Mucosa of descending colon (tissue), 3 donors: ENCODE measurements at regions not wholly inside any gene's neighbourhood (a gene's known extent, or its start where the extent isn't known, plus 50 kb on each side); places are given as distances from the start of the nearest gene placed in this dataset.

Experiments
- ATAC-seq: fragments of 200-7000 bp; cut with Tn5 transposase; one replicate; pipeline ENCODE4 v1.9.1; 2020; ENCODE audit warnings: mild to moderate bottlenecking, moderate library complexity
- DNase-seq, 3 donors: peaks; one replicate each; pipeline ENCODE4 v3.0.0-alpha.2; 2020
- H3K36me3 ChIP-seq: fragments of 200-600 bp; one replicate; pipeline ENCODE4 v1.8.0; 2021; ENCODE audit warnings: low read depth, mild to moderate bottlenecking
- H3K4me1 ChIP-seq: fragments of 200-600 bp; one replicate; pipeline ENCODE4 v1.8.0; 2021; ENCODE audit warnings: low read depth, mild to moderate bottlenecking
- H3K4me3 ChIP-seq: fragments of 200-600 bp; one replicate; pipeline ENCODE4 v1.8.0; 2021; ENCODE audit warnings: mild to moderate bottlenecking
- H3K9me3 ChIP-seq: fragments of 200-600 bp; one replicate; pipeline ENCODE4 v1.8.0; 2021; ENCODE audit warnings: mild to moderate bottlenecking
- intact Hi-C, 2 donors: fragments of 100-400 bp; cut with DNase I in 1 of 2; cut with micrococcal nuclease in 1 of 2; formaldehyde crosslinking; loops; one replicate each; pipeline versions ENCODE4 v1.11.0 to v1.11.1; 2022; cut with DNase I, micrococcal nuclease
- TF ChIP-seq, protein P1 (sequence below): fragments of 200-600 bp; IDR thresholded peaks from one replicate; pipeline ENCODE4 v1.8.0; 2022; ENCODE audit warnings: antibody characterized with exemption, mild to moderate bottlenecking
- donor health status: DM: no; HTN: no; CAD: no; lungs with moderate emphysema.
- donor health status: DM: no; HTN: no; CAD: no.
- donor health status: DM: no; HTN: yes; CAD: no.

DNA sequence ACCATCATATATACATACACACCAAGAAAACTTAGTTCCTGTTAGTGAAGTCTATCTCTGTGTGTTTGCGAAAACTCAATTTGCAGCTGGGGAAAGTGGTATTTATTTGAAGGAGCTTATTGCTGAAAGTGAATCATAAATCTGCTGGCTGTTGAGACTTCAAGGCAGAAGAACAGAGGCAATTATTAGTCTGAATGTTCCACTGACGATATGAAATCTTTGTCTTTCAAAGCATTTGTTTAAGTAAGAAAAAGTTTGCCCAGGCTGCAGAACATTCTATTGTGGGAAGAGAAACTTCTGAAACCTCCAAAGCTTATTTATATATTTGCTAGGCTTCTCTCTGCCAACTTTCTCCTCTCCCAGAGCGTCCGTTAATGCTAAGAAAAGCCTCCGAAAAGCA lies 255.7 kb upstream of the TMPO start:
- TF ChIP-seq, protein P1, sequence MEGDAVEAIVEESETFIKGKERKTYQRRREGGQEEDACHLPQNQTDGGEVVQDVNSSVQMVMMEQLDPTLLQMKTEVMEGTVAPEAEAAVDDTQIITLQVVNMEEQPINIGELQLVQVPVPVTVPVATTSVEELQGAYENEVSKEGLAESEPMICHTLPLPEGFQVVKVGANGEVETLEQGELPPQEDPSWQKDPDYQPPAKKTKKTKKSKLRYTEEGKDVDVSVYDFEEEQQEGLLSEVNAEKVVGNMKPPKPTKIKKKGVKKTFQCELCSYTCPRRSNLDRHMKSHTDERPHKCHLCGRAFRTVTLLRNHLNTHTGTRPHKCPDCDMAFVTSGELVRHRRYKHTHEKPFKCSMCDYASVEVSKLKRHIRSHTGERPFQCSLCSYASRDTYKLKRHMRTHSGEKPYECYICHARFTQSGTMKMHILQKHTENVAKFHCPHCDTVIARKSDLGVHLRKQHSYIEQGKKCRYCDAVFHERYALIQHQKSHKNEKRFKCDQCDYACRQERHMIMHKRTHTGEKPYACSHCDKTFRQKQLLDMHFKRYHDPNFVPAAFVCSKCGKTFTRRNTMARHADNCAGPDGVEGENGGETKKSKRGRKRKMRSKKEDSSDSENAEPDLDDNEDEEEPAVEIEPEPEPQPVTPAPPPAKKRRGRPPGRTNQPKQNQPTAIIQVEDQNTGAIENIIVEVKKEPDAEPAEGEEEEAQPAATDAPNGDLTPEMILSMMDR, result no peak
- ATAC-seq, result no peak
- DNase-seq, result no peak
- intact Hi-C loops, result no loop called here
- Histone ChIP-seq H3K36me3 (no peaks in the 10 kb centered on the region), H3K9me3 (no peaks in the 10 kb centered on the region), H3K4me3 (no peak overlapping the region), H3K4me1 (no peaks in the 10 kb centered on the region)

DNA sequence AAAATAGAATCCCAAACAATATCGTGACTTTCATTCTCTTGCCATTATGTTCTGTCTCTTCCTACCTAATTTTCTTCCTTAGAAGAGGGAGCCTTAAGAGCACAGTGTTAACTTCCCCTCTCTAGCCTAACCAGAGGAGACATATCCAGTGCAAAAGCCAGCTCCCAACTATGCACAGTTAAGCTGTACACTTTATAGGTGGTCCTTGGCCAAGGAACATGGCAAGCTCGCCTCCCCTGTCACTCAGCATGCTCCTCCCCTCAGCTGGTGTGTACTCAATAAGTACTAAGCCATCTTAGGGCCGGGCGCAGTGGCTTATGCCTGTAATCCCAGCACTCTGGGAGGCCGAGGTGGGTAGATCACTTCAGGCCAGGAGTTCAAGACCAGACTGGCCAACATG lies 255.1 kb upstream of the TMPO start:
- ATAC-seq, result no peak
- Histone ChIP-seq H3K9me3 (no peaks in the 10 kb centered on the region), H3K4me1 (no peaks in the 10 kb centered on the region), H3K4me3 (no peak overlapping the region), H3K36me3 (no peaks in the 10 kb centered on the region)
- intact Hi-C loops, result no loop called here
- TF ChIP-seq, protein P1, result no peak
- DNase-seq, result no peak

DNA sequence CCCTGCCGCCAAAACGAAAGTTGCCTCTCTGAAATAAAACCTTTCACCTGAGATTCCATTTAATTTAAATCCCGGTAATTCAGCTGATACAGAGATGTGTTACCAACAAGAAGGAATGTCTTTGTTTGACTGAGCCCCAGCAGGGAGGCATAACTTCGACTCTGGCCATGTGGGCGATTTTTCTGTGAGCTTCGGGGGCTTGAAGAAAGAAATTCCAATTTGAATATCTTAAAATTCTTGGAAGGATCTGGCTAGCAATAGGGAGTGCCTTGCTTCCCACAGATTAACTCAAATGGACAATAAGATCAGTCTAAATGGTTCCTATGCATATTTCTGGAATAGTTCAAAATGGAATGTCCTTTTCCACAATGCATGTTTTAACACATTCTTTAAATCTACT lies 252.5 kb upstream of the TMPO start:
- H3K4me1 ChIP-seq, result no peaks in the 10 kb centered on the region
- ATAC-seq, result no peak
- DNase-seq, result no peak
- H3K36me3 ChIP-seq, result no peaks in the 10 kb centered on the region
- intact Hi-C loops, result no loop called here
- H3K4me3 ChIP-seq, result no peak overlapping the region
- peaks cover under 1% of the 10 kb centered on the region for H3K9me3 ChIP-seq
- TF ChIP-seq, protein P1, result no peak

DNA sequence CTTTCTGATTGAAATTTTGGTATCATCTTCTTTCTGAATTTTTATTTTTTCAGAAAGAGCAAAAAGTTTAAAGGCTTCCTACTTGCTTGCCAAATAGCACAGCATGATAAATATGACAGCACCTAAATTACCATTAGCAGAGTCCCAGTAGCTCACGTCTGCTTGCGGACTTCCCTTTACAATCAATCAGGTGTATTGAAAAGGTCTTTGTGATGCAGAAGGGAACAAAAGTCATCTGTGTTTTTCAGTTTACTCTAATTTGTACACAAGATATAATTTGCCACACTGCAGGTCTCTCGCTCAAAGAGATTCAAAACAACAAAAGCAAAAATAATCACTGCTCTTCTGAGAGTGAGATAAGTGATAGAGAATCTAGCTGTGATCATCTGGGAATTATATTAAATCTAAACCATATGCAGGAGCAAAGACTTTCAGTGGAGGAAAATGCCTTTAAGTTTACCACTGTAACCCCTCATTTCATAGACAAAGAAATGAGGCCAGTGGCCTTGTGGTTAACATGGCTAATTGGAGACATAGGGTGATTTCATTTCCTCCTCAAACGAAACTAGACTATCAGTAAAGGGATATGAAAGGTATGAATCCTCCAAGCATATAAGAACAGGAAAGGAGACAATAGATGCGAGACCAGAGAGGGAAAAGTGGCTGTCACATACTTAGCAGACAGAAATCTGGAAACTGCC lies 240.8 kb upstream of the TMPO start:
- H3K36me3 ChIP-seq, result no peaks in the 10 kb centered on the region
- TF ChIP-seq, protein P1, result no peak
- no peaks in the 10 kb centered on the region for H3K4me1 ChIP-seq
- no peak for ATAC-seq
- peaks cover 2% of the 10 kb centered on the region for H3K9me3 ChIP-seq
- H3K4me3 ChIP-seq, result no peak overlapping the region
- no peak for DNase-seq
- intact Hi-C loops, result no loop called here

DNA sequence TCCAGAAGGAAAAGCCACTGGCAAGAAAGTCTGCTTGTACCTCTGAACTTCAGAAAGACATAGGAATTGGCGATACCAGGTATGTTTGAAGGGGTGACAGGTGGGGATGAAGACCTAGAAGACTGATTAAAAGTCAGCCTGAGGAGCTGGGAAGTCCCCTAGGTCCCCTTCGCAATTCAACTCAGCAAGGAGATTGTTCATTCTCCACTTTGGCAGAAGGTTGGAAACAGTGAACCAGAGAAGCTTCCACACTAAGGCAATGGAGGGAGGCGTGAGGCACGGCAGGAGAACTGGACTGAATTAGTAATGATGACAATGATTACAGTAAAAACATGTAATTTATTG lies 240.3 kb upstream of the TMPO start:
- peaks cover 2% of the 10 kb centered on the region for H3K9me3 ChIP-seq
- no peaks in the 10 kb centered on the region for H3K36me3 ChIP-seq
- ATAC-seq (no peak), DNase-seq (no peak)
- no peak overlapping the region for H3K4me3 ChIP-seq
- intact Hi-C loops, result no loop called here
- no peaks in the 10 kb centered on the region for H3K4me1 ChIP-seq
- TF ChIP-seq, protein P1, result no peak

DNA sequence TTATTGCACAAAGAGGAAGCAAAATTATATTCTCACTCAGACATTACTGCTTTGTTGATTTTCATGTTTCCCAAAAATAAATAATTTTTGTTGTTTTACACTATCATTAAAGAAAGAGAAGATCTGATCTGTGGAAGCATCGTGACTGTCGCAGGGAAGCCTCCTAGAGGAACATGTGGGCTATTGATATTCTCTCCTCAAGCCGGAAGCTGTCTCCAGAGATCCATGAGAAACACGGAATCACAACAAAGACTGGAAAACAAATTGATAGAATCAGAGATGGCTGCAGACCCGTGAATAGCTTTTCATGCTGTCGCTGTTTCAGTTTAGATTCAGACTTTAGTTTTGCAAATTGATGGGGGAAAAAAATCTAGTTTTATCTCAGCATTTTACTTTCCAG lies 235.2 kb upstream of the TMPO start:
- DNase-seq (no peak), ATAC-seq (no peak)
- TF ChIP-seq, protein P1, result no peak
- Histone ChIP-seq H3K4me1 (no peaks in the 10 kb centered on the region), H3K4me3 (no peak overlapping the region), H3K36me3 (no peaks in the 10 kb centered on the region), H3K9me3 (no peaks in the 10 kb centered on the region)
- intact Hi-C loops, result no loop called here
